H9 (cell line): ENCODE measurements at regions not wholly inside any gene's neighbourhood (a gene's known extent, or its start where the extent isn't known, plus 50 kb on each side); places are given as distances from the start of the nearest gene placed in this dataset.

Source experiments
- DNase-seq: peaks from one replicate; pipeline ENCODE4 v3.0.0-alpha.2; 2017
- H2AFZ ChIP-seq: one replicate; pipeline ENCODE4 v1.6.1; 2013; ENCODE audit warnings: mild to moderate bottlenecking, low read length, control low read depth, moderate library complexity
- H2AK5ac ChIP-seq: 2 replicates; pipeline ENCODE4 v1.6.1; 2013; ENCODE audit warnings: low read length, control low read depth, mixed read lengths; ENCODE audit not compliant: insufficient read length
- H2BK120ac ChIP-seq: one replicate; pipeline ENCODE4 v1.6.1; 2013; ENCODE audit warnings: low read depth, mild to moderate bottlenecking, low read length, control low read depth, inconsistent platforms; ENCODE audit not compliant: poor library complexity, severe bottlenecking
- H2BK12ac ChIP-seq: 2 replicates; pipeline ENCODE4 v1.6.1; 2013; ENCODE audit warnings: low read length, control low read depth, mixed read lengths, low read depth; ENCODE audit not compliant: insufficient read length
- H2BK15ac ChIP-seq: 2 replicates; pipeline ENCODE4 v1.6.1; 2013; ENCODE audit warnings: low read depth, low read length, control low read depth
- H2BK20ac ChIP-seq: one replicate; pipeline ENCODE4 v1.6.1; 2013; ENCODE audit warnings: low read depth, mild to moderate bottlenecking, low read length, control low read depth, inconsistent platforms; ENCODE audit not compliant: poor library complexity, severe bottlenecking
- H2BK5ac ChIP-seq: 2 replicates; pipeline ENCODE4 v1.6.1; 2013; ENCODE audit warnings: low read length, control low read depth, mixed read lengths; ENCODE audit not compliant: insufficient read length
- H3K14ac ChIP-seq: 2 replicates; pipeline ENCODE4 v1.6.1; 2013; ENCODE audit warnings: low read length, control low read depth; ENCODE audit not compliant: insufficient read depth
- H3K18ac ChIP-seq: 2 replicates; pipeline ENCODE4 v1.6.1; 2013; ENCODE audit warnings: low read depth, mild to moderate bottlenecking, mixed read lengths, low read length, control low read depth; ENCODE audit not compliant: insufficient read length
- H3K23ac ChIP-seq: 2 replicates; pipeline ENCODE4 v1.6.1; 2013; ENCODE audit warnings: low read length, control low read depth, mixed read lengths, low read depth; ENCODE audit not compliant: insufficient read length
- H3K23me2 ChIP-seq: 2 replicates; pipeline ENCODE4 v1.6.1; 2013; ENCODE audit warnings: low read depth, mild to moderate bottlenecking, mixed read lengths, low read length, control low read depth; ENCODE audit not compliant: insufficient read length, poor library complexity, severe bottlenecking
- H3K27ac ChIP-seq: 2 replicates; pipeline ENCODE4 v1.5.1; 2013; ENCODE audit warnings: low read length, control low read depth, mixed read lengths, low read depth; ENCODE audit not compliant: insufficient read length
- H3K27me3 ChIP-seq: 2 replicates; pipeline ENCODE4 v1.6.1; 2013; ENCODE audit warnings: low read length, control low read depth, inconsistent platforms; ENCODE audit not compliant: insufficient read depth
- H3K4ac ChIP-seq: 2 replicates; pipeline ENCODE4 v1.6.1; 2013; ENCODE audit warnings: low read depth, mild to moderate bottlenecking, control low read depth, inconsistent platforms, low read length, moderate library complexity
- H3K4me1 ChIP-seq: 2 replicates; pipeline ENCODE4 v1.6.1; 2013; ENCODE audit warnings: low read length, control low read depth, inconsistent platforms; ENCODE audit not compliant: insufficient read depth
- H3K4me2 ChIP-seq: 2 replicates; pipeline ENCODE4 v1.6.1; 2013; ENCODE audit warnings: low read length, control low read depth, mixed read lengths; ENCODE audit not compliant: insufficient read length, insufficient read depth
- H3K56ac ChIP-seq: 2 replicates; pipeline ENCODE4 v1.6.1; 2013; ENCODE audit warnings: low read depth, mild to moderate bottlenecking, mixed read lengths, low read length, control low read depth; ENCODE audit not compliant: insufficient read length
- H3K79me1 ChIP-seq: 2 replicates; pipeline ENCODE4 v1.6.1; 2013; ENCODE audit warnings: low read depth, mild to moderate bottlenecking, moderate library complexity, low read length, control low read depth, inconsistent platforms; ENCODE audit not compliant: insufficient read depth, poor library complexity, severe bottlenecking
- H3K79me2 ChIP-seq: 2 replicates; pipeline ENCODE4 v1.6.1; 2013; ENCODE audit warnings: low read length, control low read depth, inconsistent platforms; ENCODE audit not compliant: insufficient read depth
- H3K9ac ChIP-seq: 2 replicates; pipeline ENCODE4 v1.6.1; 2013; ENCODE audit warnings: low read length, control low read depth, mixed read lengths; ENCODE audit not compliant: insufficient read length; ENCODE audit errors: extremely low read depth
- H3K9me3 ChIP-seq: one replicate; pipeline ENCODE4 v1.6.1; 2013; ENCODE audit warnings: low read depth, low read length, inconsistent platforms; ENCODE audit not compliant: control insufficient read depth
- H3T11ph ChIP-seq: one replicate; pipeline ENCODE4 v1.6.1; 2013; ENCODE audit warnings: mild to moderate bottlenecking, low read length, control low read depth, inconsistent platforms
- H4K20me1 ChIP-seq: one replicate; pipeline ENCODE4 v1.6.1; 2013; ENCODE audit not compliant: control insufficient read depth, insufficient read length, insufficient read depth
- H4K5ac ChIP-seq: 2 replicates; pipeline ENCODE4 v1.6.1; 2013; ENCODE audit warnings: low read depth, mild to moderate bottlenecking, mixed read lengths, low read length, control low read depth; ENCODE audit not compliant: insufficient read length
- H4K8ac ChIP-seq: replicated peaks from 2 replicates; pipeline ENCODE4 v1.6.1; 2013; ENCODE audit warnings: low read length, control low read depth, mixed read lengths, low read depth; ENCODE audit not compliant: insufficient read length
- H4K91ac ChIP-seq: 2 replicates; pipeline ENCODE4 v1.6.1; 2013; ENCODE audit warnings: low read depth, mild to moderate bottlenecking, moderate library complexity, mixed read lengths, low read length, control low read depth; ENCODE audit not compliant: insufficient read length
- H3K27ac Mint-ChIP-seq, 3 experiments: 2 replicates in 2 of 3; 3 replicates in 1 of 3; pipeline ENCODE4 v1.8.0; 2020 to 2021; ENCODE audit warnings: mixed read lengths in 3 of 3, mild to moderate bottlenecking in 1 of 3, moderate library complexity in 1 of 3
- H3K27me3 Mint-ChIP-seq: 2 replicates; pipeline ENCODE4 v1.8.0; 2021; ENCODE audit warnings: low read depth, mild to moderate bottlenecking, moderate library complexity, mixed read lengths
- H3K36me3 Mint-ChIP-seq, 3 experiments: 2 replicates in 2 of 3; 3 replicates in 1 of 3; pipeline ENCODE4 v1.8.0; 2020 to 2021; ENCODE audit warnings: low read depth in 3 of 3, mixed read lengths in 3 of 3; ENCODE audit not compliant: insufficient read depth in 1 of 3
- H3K4me1 Mint-ChIP-seq, 2 experiments: 2 replicates each; pipeline ENCODE4 v1.8.0; 2020; ENCODE audit warnings: mixed read lengths in 2 of 2
- H3K4me3 Mint-ChIP-seq, 2 experiments: 2 replicates in 1 of 2; 3 replicates in 1 of 2; pipeline ENCODE4 v1.8.0; 2020 to 2021; ENCODE audit warnings: mild to moderate bottlenecking in 2 of 2, mixed read lengths in 2 of 2, moderate library complexity in 1 of 2
- H3K9me3 Mint-ChIP-seq, 2 experiments: 2 replicates in 1 of 2; 3 replicates in 1 of 2; pipeline ENCODE4 v1.8.0; 2020; ENCODE audit warnings: mild to moderate bottlenecking in 2 of 2, mixed read lengths in 2 of 2, moderate library complexity in 1 of 2
- CTCF ChIP-seq: fragments of 200-600 bp; sonication (generic); conservative IDR thresholded peaks from 3 replicates; pipeline ENCODE4 v1.8.0; 2021; ENCODE audit warnings: antibody characterized with exemption, mild to moderate bottlenecking
- WGBS: extraction: QIAGEN DNeasy Blood & Tissue Kit; methylation state at CpG from one replicate; pipeline ENCODE4 v1.1.7; 2013; ENCODE audit warnings: missing lambda C conversion rate, low lambda C conversion rate, mixed read lengths; ENCODE audit not compliant: insufficient read length; ENCODE audit errors: extremely low coverage; 5-methylcytosine and 5-hydroxymethylcytosine counted together

GRCh38 chr3:94305835-94306611 is 243.2 kb downstream of the NSUN3 start:
- Histone ChIP-seq H3K23me2 (no peaks in the 10 kb centered on the region), H3K18ac (no peak overlapping the region), H3K14ac (no peak overlapping the region), H3K79me2 (no peaks in the 10 kb centered on the region), H3K9me3 (no peaks in the 10 kb centered on the region), H3K27ac (no peak overlapping the region), H3K23ac (no peak overlapping the region), H2BK15ac (no peak overlapping the region), H4K91ac (no peak overlapping the region), H2BK20ac (no peak overlapping the region), H3K79me1 (no peaks in the 10 kb centered on the region), H3K4ac (no peak overlapping the region), H2BK5ac (no peak overlapping the region), H4K20me1 (no peaks in the 10 kb centered on the region), H2AFZ (no peak overlapping the region), H4K5ac (no peak overlapping the region), H3K27me3 (no peaks in the 10 kb centered on the region), H2BK120ac (no peak overlapping the region), H3K4me2 (no peak overlapping the region), H3K56ac (no peak overlapping the region), H3T11ph (no peak overlapping the region), H3K9ac (no peak overlapping the region), H3K4me1 (no peaks in the 10 kb centered on the region; the same call in 1 of the 2 replicates), H2BK12ac (no peak overlapping the region), H4K8ac (no peak overlapping the region), H2AK5ac (no peak overlapping the region)
- H3K4me1 Mint-ChIP-seq = peaks cover 20 to 24% of the 10 kb centered on the region in 2 experiments
- H3K4me3 Mint-ChIP-seq = no peak overlapping the region
- no CpG with 5 or more reads among the region's 16 CpGs for WGBS
- H3K36me3 Mint-ChIP-seq = no peaks in the 10 kb centered on the region
- H3K27ac Mint-ChIP-seq = no peak overlapping the region
- no peaks in the 10 kb centered on the region for H3K9me3 Mint-ChIP-seq
- DNase-seq = no peak
- TF ChIP-seq CTCF = no peak
- no peaks in the 10 kb centered on the region; the same call in 1 of the 2 replicates for H3K27me3 Mint-ChIP-seq
